ENCODE measurements at regions not wholly inside any gene's neighbourhood (a gene's known extent, or its start where the extent isn't known, plus 50 kb on each side); places are given as distances from the start of the nearest gene placed in this dataset.

DNA sequence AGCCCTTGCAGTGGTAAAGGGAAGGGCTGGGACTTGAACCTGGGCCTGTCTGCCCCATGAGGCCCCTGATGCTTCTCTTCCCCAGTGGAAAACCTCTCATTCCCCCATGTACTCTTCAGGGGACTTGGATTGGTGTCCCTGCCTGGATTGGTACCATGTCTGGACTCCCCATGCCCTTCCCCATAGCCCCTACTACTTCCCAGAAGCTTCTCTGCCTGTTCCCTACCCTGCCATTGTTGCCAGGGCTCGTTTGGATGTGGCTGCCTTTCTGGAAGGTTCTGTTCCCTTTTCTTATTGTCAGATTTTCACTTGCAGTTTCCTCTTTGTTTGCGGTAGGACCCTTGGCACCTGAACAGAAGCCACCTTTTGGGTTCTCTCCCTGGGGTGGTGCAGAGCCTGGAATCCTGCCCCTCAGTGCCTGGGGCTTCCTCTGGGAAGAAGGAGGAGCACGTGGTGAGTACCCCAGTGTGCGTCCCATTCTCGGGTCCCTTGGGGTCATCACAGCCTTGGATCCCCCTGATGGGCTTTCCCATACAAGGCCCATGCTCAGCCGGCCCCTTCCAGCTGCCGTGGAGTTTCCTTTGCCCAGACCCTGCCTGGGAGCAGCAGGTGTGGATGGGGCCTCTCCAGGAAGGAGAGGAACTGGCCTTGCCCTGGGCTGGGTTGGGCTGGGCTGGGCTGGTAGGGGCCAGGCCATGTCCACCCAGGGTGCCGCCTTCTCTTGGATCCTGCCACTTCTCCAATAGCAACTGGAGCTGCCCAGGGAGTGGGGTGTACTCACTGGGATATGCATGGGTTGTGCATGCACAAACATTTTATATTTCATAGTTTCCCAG, 281.1 kb downstream of the PTPRU start:
- no peak for DNase-seq (ENCODE audit: low read depth in 3 of 3)

DNA sequence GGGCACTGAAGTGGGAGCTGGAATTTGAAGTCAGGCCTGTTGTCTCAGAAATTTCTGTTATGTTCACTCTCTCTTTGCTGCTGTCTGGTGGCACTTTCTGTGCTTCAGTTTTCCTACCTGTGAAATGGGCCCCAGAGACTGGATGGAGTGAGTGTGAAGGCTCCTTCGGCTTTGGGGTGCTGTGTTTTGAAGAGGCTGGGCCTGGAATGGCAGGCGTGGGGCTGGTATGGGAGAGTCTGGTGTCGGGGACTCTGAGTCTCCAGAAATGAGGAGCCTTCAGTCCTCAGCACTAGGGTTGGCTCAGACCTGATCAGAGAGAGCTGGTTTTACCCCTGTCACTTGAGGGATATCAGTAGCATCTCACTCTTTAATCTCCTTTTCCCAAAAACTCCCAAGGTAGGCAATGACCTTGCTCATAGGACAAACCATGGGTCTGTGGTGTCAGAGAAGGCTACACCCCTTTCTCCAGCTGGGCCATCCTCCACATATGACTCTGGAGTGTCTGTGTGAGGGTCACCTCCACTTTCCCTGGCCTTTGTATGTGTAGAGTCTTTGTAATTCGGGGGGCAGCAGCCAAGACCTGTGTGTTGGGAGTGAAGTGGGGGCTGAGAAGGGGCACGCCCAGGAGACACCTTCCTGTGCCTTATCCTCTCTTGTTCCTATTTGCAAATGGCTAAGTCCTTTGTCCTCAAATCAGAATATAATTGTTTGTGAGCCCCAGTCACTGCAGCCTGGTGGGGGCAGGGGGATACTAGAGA, 279.9 kb downstream of the PTPRU start:
- no peak for DNase-seq (ENCODE audit: low read depth in 3 of 3)

DNA sequence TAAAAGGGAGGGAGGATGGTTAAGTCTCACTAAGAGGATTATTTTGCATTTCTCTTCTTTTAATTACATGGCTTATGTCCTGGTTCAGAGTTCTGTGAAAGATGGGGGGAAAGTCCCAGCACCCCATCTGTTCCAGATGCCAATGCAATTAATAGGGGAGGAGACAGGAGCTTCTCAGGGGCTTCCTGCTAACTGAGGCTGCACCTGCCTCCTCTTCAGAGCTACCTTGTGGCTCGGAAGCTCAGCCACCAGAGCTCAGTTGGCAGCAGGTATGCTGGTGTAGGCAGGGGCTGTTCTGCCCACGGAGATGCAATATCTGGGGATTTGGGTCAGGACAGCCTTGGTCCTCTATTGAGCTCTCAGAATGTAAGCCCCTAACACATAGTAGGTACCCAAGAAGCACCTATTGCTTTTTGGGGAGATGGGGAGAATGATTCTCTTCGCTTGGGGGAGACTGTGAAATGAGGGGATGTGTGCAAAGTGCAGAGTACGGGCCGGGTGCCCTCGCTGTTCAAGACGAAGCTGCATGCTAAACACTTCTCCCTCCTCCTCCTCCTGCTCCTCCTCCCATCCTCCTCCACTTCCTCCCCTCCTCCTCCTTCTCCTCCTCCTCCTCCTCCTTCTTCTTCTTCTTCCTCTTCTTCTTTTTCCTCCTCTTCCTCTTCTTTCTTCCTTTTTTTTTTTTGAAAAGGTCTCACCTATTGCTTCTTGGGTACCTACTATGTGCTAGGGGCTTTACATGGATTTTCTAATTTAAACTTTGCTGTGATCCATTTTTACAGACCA, 279.0 kb downstream of the PTPRU start:
- DNase-seq (ENCODE audit: low read depth in 3 of 3), result no peak

DNA sequence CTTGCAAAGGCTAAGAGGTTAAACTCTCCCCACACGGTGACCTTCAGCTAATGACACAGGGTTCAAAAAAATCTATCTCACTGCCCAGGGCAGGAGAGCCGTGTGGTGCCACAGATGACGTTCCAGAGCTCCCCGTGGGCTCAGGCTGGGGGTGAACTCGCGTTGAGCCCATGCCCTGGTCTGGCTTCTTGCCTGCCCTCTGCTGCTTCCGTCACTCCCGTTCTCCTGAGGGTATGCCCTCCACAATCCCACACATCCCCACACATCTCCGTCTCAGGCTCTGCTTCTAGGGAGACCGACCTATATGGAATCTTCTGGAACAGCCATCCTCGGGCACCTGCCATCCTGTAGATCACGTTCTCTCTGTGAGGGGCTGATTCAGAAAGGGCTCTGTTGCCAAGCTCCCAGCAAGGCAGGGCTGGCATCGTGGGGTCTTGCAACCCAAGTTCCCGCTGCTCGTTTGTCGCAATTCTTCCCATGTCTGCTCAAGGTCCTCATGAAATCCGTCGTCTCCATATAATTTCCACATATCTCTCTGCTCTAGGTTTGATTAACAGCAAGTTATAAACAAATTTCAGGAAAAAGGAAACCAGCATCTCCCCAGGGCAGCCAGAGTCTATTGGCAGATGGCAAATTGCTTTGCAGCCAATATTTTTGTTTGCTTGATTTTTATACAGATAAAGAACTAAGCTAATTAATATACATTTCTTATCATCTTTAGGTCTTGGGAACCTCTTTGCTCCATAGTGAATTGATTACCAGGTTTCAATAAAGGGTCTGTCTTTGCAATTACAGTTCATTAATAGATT, 278.2 kb downstream of the PTPRU start:
- no peak for DNase-seq (ENCODE audit: low read depth in 3 of 3)

DNA sequence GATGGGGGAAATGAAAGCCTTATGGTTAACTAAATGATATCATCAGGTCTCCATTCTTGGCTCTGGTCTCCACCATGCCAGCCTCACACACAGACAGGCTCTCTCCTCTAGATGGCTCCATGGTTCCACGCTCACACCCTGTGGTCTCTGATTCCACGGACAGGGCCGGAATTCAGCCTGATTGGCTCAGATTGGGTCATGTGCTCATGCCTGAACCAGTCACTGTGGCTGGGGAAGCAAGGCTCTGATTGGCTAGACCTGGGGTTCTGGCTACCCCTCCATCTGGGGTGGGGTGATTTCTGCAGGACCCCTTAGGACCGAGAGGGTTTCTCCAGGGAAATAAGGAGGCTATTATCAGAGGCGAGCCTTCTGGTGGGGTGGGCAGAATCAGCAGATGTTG, 277.0 kb downstream of the PTPRU start:
- DNase-seq (ENCODE audit: low read depth in 3 of 3), result no peak

DNA sequence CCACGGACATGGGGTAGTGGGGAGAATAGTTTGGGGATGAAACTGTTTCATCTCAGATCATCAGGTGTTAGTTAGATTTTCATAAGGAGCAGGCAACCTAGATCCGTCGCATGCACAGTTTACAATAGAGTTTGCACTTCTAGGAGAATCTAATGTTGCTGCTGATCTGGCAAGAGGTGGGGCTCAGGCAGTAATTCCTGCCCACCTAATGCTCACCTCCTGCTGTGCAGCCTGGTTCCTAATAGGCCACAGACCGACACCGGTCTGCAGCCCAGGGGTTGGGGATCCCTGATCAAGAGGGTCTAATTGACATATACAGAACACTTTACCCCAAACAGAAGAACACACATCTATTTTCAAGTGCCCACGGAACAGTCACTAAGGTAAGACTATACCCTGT, 275.1 kb downstream of the PTPRU start:
- DNase-seq (ENCODE audit: low read depth in 3 of 3), result no peak

DNA sequence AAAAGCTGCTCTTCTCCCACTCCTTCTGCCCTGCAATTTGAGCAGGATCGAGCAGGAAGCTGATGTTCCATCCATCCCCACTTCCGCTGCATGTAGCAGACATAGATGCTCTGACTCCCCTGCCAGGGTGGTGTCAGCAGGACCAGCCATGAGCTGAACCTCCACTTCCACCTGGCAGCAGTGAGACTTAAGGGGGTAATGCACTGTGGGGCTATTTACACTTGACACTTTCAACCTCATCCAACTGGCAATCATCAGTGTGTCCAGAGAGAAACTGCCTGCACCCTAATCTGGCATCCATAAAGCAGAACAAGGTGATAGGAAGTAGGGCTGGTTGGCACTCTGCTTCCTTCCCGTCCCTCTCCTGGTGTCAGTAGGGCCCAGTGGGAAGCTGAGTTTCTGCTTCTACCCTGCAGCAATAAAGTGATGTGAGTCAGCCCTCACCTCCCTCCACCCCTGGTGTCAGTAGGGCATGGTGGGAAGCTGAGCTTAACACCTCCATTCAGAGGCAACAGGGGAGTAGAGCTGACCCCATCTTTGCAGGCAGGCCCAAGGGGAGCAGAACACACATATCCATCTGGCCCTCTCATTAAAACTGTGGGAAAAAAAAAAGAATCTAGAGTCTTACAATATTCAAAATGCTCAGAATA, 272.3 kb downstream of the PTPRU start:
- no peak for DNase-seq (ENCODE audit: low read depth in 3 of 3)

DNA sequence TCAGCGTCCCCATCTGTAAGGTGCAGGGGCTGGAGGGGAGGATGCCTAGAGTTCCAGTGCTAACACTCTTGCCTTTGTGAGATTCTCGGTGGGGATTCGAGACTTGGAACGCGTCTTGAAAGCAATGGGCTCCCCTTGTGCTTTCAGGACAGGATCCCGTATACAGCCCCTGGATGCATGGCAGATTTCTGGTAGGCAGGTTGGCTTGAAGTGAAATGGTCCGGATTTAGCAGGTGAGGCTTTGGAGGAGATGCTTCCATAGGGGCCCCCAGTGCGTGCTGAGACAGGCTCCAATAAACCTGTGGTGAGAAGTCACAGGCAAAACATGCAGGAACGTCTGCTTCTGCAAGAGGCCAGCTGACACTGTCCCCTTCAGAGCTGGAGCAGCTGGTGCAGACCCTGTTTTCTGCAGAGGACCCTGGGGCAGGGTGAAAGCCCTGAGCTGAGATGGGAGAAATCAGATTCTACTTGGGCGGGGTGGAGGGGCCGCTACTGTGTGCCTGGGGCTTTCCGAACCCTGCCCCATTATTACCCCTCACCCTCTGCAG, 270.4 kb downstream of the PTPRU start:
- no peak for DNase-seq (ENCODE audit: low read depth in 3 of 3)

DNA sequence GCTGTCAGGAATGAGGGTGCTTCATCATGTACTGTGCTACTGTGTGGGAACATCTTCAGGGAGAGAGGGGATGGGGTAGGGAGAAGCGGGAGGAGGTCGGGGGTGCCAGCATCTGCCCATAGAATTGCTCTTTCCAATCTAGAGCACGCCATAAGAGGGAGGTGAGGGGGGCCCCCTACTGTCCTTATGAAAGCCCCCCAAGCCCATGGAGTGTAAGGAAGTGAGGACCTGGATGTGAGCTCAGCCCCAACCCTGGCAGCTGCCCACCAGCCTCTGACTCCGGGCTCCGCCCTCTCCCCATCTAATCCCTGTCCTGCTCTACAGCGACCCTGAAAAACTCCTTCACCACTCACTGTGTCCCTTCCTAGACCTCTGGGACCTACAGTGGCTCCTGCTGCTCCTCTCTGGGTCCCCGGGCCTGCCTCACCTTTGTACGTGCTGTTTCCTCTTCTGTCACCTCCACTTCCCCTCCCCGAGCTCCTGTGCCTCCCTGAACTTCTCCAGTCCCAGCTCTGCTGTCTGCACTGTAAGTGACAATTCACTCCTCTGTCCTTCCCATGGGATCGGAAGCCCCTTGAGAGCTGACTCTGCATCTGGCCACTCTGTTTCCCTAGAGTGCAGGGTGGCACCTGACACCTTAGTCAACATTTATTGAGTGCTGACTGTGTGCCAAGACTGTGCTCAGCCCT, 269.4 kb downstream of the PTPRU start:
- DNase-seq (ENCODE audit: low read depth in 3 of 3), result no peak

DNA sequence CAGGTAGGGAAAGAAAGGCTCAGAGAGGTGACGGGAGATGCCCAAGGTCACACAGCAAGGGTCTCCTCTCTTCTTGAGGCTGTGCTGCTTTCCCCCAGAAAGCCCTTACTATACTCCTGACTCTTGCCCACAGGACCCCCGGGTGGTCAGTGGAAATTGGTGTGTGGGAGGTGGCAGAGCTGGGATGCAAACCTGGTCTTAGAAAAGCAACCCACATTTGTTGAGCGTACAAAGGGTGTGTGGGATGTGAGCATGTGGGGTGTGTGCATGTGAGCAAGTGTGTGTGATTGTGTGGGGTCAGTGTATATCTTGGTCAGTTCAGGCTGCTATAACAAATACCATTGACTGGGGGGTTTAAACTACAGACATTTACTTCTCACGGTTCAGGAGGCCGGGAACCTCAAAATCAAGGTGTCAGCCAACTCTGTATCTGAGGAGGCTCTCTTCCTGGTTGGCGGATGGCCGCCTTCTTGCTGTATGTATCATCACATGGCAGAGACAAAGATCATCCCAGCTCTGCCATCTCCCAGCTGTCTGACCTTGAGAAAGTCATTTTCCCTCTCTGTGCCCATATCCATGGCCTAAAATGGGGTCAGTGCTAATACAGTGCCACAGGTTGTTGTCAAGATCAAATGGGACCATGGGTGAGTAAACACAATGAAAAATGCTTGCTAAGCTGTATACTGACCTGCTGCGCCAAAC, 268.5 kb downstream of the PTPRU start:
- DNase-seq (ENCODE audit: low read depth in 3 of 3), result no peak

DNA sequence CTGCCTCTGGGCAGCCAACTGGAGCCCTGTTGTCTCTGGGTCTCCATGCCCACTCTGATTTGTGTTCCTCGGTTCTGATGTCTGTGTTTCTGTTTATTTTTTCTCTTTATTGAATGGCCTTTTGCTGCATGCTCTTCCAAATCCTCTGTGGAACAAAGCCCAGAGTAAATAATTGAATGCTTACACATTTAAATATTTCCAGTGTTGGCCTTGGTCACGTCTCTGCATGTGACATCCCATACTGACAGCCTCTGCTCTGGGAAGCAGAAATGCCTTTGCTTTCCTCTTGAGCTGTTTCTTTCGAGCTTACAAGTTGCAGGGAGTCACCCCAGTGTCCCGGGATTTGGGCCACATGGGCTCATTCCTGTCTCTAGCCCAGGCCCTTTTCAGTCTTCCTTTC, 267.9 kb downstream of the PTPRU start:
- DNase-seq (ENCODE audit: low read depth in 3 of 3), result no peak

DNA sequence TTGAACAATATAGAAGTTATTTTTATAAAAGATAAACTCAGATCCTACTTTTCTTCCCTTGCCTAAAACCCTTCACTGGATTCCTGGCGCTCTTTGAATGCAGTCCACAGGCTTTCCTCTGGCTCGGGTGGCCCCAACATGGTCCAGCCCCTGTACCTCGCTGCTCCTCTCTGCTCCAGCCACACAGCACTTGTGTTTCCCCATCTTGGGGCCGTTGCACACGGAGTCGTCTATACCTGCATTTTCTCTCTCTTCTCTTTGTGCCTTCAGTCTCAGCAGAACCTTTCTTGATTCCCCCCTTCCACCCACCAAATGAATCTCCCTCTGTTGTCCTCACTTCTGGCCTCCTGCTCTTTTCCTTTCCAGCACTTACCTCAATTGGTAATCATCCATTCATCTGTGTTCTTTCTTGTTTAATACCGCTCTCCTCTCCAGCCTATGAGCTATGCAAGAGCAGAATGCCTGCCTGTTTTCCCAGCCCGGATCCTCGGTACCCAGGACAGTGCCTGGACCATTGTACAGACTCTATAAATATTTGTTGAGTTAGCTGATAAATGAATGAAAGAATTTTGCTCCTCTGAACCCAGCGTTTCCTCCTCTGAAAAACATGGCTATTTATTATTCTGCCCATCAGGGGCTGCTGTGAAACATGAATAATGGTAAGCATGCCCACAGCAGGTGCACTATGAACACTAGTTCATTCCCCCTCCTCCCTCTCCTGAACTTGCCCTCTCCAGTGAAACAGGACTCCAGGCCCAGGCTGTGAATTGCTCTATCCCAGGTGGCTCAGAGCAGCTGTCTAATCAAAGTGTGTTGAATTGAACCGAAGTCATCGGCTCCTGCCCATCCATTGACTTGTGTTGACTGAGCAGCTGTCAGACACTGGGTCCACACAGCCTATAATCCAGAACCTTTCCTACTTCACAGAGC, 266.9 kb downstream of the PTPRU start:
- no peak for DNase-seq (ENCODE audit: low read depth in 3 of 3)

DNA sequence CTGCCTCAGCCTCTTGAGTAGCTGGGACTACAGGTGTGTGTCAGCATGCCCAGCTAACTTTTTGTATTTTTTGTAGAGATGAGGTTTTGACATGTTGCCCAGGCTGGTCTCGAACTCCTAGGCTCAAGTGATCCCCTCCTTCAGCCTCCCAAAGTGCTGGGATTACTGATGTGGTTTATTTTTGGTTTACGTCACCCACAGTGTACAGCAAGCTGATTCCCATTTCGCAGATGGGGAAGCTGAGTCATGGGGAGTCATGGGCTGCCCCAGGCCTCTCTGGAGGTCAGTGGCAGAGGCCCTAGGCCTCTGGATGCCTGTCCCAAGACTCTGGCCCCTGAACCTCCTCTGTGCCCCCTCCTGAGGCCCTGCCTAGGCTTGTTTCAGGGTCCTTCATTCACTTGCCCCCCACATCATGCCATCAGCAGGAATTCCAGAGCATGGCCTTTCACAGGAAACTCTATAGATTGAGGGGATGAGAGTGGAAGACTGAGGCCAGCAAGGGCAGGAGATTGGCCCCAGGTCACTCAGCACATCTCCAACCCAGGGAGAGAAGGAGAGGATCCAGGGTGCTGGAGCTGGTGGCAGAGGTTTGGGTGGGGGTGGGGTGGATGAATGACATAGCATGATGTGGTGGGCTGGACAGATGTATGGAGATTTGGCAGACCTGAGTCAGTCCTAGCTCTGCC, 266.0 kb downstream of the PTPRU start:
- no peak for DNase-seq (ENCODE audit: low read depth in 3 of 3)

DNA sequence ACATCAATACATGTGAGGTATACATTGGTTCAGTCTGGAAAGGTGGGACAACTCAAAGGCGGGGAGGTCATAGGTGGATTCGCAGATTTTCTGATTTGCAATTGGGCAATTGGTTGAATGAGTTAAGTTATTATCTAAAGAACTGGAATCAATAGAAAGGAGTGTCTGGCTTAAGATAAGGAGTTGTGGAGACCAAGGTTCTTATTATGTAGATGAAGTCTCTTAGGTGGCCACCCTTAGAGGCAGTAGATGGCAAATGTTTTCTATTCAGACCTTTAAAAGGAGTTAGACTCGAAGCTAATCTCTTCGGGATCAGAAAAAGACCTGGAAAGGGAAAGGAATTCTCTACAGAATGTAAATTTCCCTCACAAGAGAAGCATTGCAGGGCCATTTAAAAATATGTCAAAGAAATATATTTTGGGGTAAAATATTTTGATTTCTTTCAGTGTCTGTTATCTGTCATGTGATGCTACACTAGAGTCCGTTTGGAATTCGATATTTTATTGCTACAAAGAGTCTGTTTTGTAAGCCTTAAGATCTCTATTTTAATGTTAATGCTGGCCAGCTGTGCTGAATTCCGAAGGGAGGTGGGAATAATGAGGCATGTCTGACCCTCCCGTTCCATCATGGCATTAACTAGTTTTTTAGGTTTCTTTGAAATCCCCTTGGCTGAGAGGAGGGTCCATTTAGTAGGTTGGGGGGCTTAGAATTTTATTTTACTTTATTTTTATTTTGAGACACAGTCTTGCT, 265.1 kb downstream of the PTPRU start:
- no peak for DNase-seq (ENCODE audit: low read depth in 3 of 3)

DNA sequence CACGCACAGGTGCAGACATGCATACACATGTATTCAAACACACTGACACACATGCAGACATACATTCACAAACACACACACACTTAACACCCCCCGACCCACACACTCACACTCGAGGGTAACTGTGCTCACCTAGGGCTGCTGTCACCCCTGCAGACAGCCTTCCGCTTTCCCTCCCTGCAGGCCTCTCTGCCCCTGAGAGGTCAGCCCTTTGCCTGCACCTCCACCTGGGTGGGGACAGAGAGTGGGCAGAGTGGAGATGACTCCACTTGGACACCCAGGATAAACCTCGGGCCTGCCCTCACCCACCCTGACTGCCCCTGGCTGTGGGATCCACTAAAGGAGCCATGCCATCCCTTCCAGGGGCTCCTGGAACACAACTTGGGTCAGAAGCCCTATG, 264.3 kb downstream of the PTPRU start:
- DNase-seq (ENCODE audit: low read depth in 3 of 3), result no peak

DNA sequence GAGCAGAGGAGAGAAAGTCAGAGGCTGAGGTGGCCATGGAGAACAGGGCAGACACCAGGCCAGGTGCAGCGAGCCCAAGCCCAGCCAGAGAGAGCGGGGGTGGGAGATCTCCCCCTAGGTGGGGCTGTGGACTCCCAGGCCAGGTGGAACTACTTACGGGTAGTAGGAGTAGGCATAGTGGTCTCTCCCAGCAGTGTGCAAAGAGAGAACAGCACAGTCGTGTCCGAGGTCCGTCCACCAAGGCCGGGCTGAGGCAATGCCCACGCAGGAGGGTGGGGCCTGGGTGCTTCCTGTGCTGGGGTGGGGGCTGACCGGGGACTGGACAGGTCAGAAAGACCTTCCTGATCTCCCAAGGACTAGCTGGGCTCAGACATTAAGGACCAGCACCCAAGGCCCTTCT, 263.7 kb downstream of the PTPRU start:
- no peak for DNase-seq (ENCODE audit: low read depth in 3 of 3)

DNA sequence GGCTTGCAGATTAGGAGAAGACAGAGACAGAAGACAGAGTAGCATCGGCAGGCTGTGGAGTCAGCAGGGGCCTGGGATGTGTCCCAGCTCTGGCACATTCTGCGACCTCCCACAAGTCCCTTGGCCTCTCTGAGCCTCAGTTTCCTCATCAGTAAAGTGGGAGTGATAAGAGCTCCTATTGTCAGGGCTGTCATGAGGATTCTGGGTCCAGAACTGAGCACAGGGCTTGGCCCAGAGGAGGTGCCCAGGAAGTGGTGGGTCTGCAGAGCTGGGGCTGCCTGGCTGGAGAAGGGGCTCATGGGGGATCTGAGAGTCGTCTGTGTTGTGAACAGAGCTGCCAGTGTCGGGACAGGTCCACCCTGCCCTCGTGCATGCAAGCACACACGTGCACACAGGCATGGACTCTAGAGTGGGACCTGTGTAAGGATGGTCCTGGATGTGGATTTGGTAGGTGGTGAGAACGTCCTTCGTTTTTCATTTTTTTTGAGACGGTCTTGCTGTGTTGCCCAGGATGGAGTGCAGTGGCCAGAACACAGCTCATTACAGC, 262.9 kb downstream of the PTPRU start:
- no peak for DNase-seq (ENCODE audit: low read depth in 3 of 3)

Data from stimulated activated CD4-positive, alpha-beta T cell treated with anti-CD3 and anti-CD28 coated beads, TNF-alpha, amount 100 ng/mL, for 48 hours (primary cell).